ENCODE measurements at regions not wholly inside any gene's neighbourhood (a gene's known extent, or its start where the extent isn't known, plus 50 kb on each side); places are given as distances from the start of the nearest gene placed in this dataset.

DNA sequence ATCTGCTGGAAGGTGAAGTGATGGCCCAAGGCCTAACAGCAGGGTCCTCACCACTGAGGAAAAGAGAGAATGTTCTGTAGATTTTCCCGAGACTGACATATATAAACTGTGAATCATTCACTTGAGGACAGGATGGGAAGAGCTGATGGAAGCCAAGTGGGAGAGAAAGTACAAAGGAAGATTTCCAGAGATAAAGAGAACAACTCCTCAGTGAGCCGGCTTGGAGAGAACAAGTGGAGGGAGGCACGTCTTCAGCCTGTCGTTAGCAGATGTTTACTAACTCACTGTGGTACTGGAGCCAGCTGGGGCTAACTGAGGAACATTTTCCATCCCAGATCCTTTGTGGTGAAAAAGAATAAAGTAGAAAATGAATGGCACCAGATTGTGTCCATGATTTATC is 552.9 kb upstream of the TNP1 start:
- no peak for DNase-seq (ENCODE audit: low read depth)
- Histone ChIP-seq H3K27me3 (ENCODE audit: control insufficient read depth, insufficient read depth, low read length) (no peaks in the 10 kb centered on the region), H3K36me3 (ENCODE audit: control insufficient read depth, insufficient read depth, low read length) (no peaks in the 10 kb centered on the region), H3K4me3 (ENCODE audit: low read depth, low read length) (no peak overlapping the region)
- no peak for TF ChIP-seq CTCF (IDR thresholded peaks at IDR 0.05; ENCODE audit: insufficient read depth, low read length, poor library complexity, severe bottlenecking)

- no peaks in the 10 kb centered on the region for H3K27me3 ChIP-seq (ENCODE audit: control insufficient read depth, insufficient read depth, low read length)
- no peak overlapping the region for H3K4me3 ChIP-seq (ENCODE audit: low read depth, low read length)
- DNase-seq (ENCODE audit: low read depth): no peak
- H3K36me3 ChIP-seq (ENCODE audit: control insufficient read depth, insufficient read depth, low read length): no peaks in the 10 kb centered on the region
- no peak for TF ChIP-seq CTCF (IDR thresholded peaks at IDR 0.05; ENCODE audit: insufficient read depth, low read length, poor library complexity, severe bottlenecking)
Observed at GRCh38 chr2:217412277-217412676, 552.4 kb upstream of the TNP1 start.

DNA sequence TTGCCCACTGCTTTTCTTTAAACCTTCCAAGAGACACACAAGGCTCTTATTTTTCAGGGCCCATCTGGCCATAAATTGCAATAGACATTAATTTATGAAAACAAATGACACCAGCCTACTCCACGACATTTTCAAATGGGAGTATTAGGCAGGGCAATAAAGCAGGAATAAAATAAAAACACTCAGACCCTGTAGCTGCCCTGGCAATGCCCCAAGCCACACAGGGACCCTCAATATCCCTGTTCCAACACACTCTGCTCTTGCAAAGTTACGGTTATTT is 550.8 kb upstream of the TNP1 start:
- no peak for TF ChIP-seq CTCF (IDR thresholded peaks at IDR 0.05; ENCODE audit: insufficient read depth, low read length, poor library complexity, severe bottlenecking)
- DNase-seq (ENCODE audit: low read depth): no peak

GRCh38 chr2:217409949-217410680 is 550.3 kb upstream of the TNP1 start:
- no peaks in the 10 kb centered on the region for H3K27me3 ChIP-seq (ENCODE audit: control insufficient read depth, insufficient read depth, low read length)
- no peaks in the 10 kb centered on the region for H3K36me3 ChIP-seq (ENCODE audit: control insufficient read depth, insufficient read depth, low read length)
- TF ChIP-seq CTCF (IDR thresholded peaks at IDR 0.05; ENCODE audit: insufficient read depth, low read length, poor library complexity, severe bottlenecking): no peak
- no peak overlapping the region for H3K4me3 ChIP-seq (ENCODE audit: low read depth, low read length)
- no peak for DNase-seq (ENCODE audit: low read depth)

More for the DNA sequence above, 550.8 kb upstream of the TNP1 start:
- no peak overlapping the region for H3K4me3 ChIP-seq (ENCODE audit: low read depth, low read length)
- no peaks in the 10 kb centered on the region for H3K36me3 ChIP-seq (ENCODE audit: control insufficient read depth, insufficient read depth, low read length)
- no peaks in the 10 kb centered on the region for H3K27me3 ChIP-seq (ENCODE audit: control insufficient read depth, insufficient read depth, low read length)

DNA sequence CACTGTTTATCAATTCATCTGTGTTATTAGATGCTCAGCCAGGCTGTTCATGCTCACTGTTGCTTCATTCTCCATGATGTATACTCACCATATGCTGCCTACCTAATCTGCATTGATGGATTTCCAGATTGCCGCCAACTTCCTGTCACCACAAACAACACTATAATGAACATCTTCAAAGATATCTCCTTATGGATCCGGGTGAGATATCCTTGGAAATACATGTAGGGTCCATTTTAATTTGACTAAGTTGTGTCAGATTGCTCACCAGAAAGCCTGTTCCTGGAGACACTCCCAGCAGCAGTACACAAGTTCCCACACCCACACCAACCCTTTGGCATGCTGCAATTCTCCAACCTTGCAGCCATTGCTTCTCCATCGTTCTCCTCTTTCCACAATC is 547.5 kb upstream of the TNP1 start:
- DNase-seq (ENCODE audit: low read depth): no peak
- Histone ChIP-seq H3K27me3 (ENCODE audit: control insufficient read depth, insufficient read depth, low read length) (no peaks in the 10 kb centered on the region), H3K4me3 (ENCODE audit: low read depth, low read length) (no peak overlapping the region), H3K36me3 (ENCODE audit: control insufficient read depth, insufficient read depth, low read length) (no peaks in the 10 kb centered on the region)
- TF ChIP-seq CTCF (IDR thresholded peaks at IDR 0.05; ENCODE audit: insufficient read depth, low read length, poor library complexity, severe bottlenecking): no peak

GRCh38 chr2:217404236-217404760 is 544.4 kb upstream of the TNP1 start:
- no peak for DNase-seq (ENCODE audit: low read depth)
- no peak for TF ChIP-seq CTCF (IDR thresholded peaks at IDR 0.05; ENCODE audit: insufficient read depth, low read length, poor library complexity, severe bottlenecking)
- no peaks in the 10 kb centered on the region for H3K36me3 ChIP-seq (ENCODE audit: control insufficient read depth, insufficient read depth, low read length)
- no peaks in the 10 kb centered on the region for H3K27me3 ChIP-seq (ENCODE audit: control insufficient read depth, insufficient read depth, low read length)
- no peak overlapping the region for H3K4me3 ChIP-seq (ENCODE audit: low read depth, low read length)
